Calu3 (cell line): ENCODE measurements at regions not wholly inside any gene's neighbourhood (a gene's known extent, or its start where the extent isn't known, plus 50 kb on each side); places are given as distances from the start of the nearest gene placed in this dataset.

ENCODE experiments used
- BruUV-seq: library from RNA; stranded (reverse); fragments of 400-500 nt; replicated peaks from 2 replicates; lab custom pipeline; 2021; lab: Mats Ljungman, UMichigan
- CTCF ChIA-PET: fragments of 300-600 bp; sonication (Branson Sonifier 250); formaldehyde crosslinking; loops from one replicate; lab custom pipeline; 2022; ENCODE audit warnings: antibody characterized with exemption; lab: Charles Lee
- DNase-seq: peaks from one replicate; pipeline ENCODE4 v3.0.0; 2022
- H3K27ac Mint-ChIP-seq: one replicate; pipeline ENCODE4 v1.8.0; 2022; ENCODE audit warnings: mixed read lengths; ENCODE audit not compliant: unreplicated experiment
- H3K27me3 Mint-ChIP-seq: one replicate; pipeline ENCODE4 v1.8.0; 2022; ENCODE audit warnings: mixed read lengths; ENCODE audit not compliant: unreplicated experiment
- H3K36me3 Mint-ChIP-seq: one replicate; pipeline ENCODE4 v1.8.0; 2022; ENCODE audit warnings: mild to moderate bottlenecking, moderate library complexity, mixed read lengths; ENCODE audit not compliant: insufficient read depth, unreplicated experiment
- H3K4me1 Mint-ChIP-seq: one replicate; pipeline ENCODE4 v1.8.0; 2022; ENCODE audit warnings: mild to moderate bottlenecking, low read depth, mixed read lengths; ENCODE audit not compliant: unreplicated experiment
- H3K4me3 Mint-ChIP-seq: one replicate; pipeline ENCODE4 v1.8.0; 2022; ENCODE audit warnings: mild to moderate bottlenecking, low read depth, moderate library complexity, mixed read lengths; ENCODE audit not compliant: unreplicated experiment
- H3K9me3 Mint-ChIP-seq: one replicate; pipeline ENCODE4 v1.8.0; 2022; ENCODE audit warnings: low read depth, mixed read lengths; ENCODE audit not compliant: unreplicated experiment
- CTCF ChIP-seq: fragments of 200-600 bp; IDR thresholded peaks from one replicate; pipeline ENCODE4 v1.8.0; 2022; ENCODE audit warnings: antibody characterized with exemption; ENCODE audit not compliant: unreplicated experiment
- intact Hi-C: fragments of 100-400 bp; cut with micrococcal nuclease; formaldehyde crosslinking; loops from one replicate; pipeline ENCODE4 v1.10.0; 2022; ENCODE audit not compliant: unreplicated experiment

GRCh38 chr2:146818122-146818521 lies 1026.7 kb upstream of the ACVR2A start:
- no peak overlapping the region for H3K27ac Mint-ChIP-seq
- BruUV-seq, result no TSS peak
- CTCF ChIA-PET, result no interaction called here
- H3K4me1 Mint-ChIP-seq, result peaks cover 26% of the 10 kb centered on the region
- DNase-seq, result no peak
- no peaks in the 10 kb centered on the region for H3K36me3 Mint-ChIP-seq
- no peaks in the 10 kb centered on the region for H3K27me3 Mint-ChIP-seq
- no peak overlapping the region for H3K4me3 Mint-ChIP-seq
- H3K9me3 Mint-ChIP-seq, result no peaks in the 10 kb centered on the region
- intact Hi-C loops, result no loop called here
- no peak for TF ChIP-seq CTCF

- CTCF ChIA-PET, result no interaction called here
- Mint-ChIP-seq H3K27me3 (no peaks in the 10 kb centered on the region), H3K36me3 (no peaks in the 10 kb centered on the region), H3K4me3 (no peak overlapping the region), H3K4me1 (peaks cover 26% of the 10 kb centered on the region), H3K9me3 (no peaks in the 10 kb centered on the region), H3K27ac (no peak overlapping the region)
- BruUV-seq, result no TSS peak
- no peak for DNase-seq
- intact Hi-C loops, result no loop called here
- no peak for TF ChIP-seq CTCF
Observed at GRCh38 chr2:146817613-146818012, 1027.2 kb upstream of the ACVR2A start.

- Mint-ChIP-seq H3K36me3 (no peaks in the 10 kb centered on the region), H3K4me3 (no peak overlapping the region), H3K27me3 (no peaks in the 10 kb centered on the region), H3K27ac (no peak overlapping the region), H3K4me1 (peaks cover 26% of the 10 kb centered on the region), H3K9me3 (peaks cover 2% of the 10 kb centered on the region)
- no peak for TF ChIP-seq CTCF
- intact Hi-C loops, result no loop called here
- no peak for DNase-seq
- CTCF ChIA-PET, result interaction anchor here (0.7 kb wide), 1 partner anchor 596 kb away, joined by 3 read pairs; no protein-coding TSS in a partner anchor
- BruUV-seq, result no TSS peak
Observed at GRCh38 chr2:146814971-146815370, 1029.9 kb upstream of the ACVR2A start.

- Mint-ChIP-seq H3K4me3 (no peak overlapping the region), H3K4me1 (no peaks in the 10 kb centered on the region), H3K9me3 (peaks cover 4% of the 10 kb centered on the region), H3K27me3 (no peaks in the 10 kb centered on the region), H3K27ac (no peak overlapping the region), H3K36me3 (no peaks in the 10 kb centered on the region)
- CTCF ChIA-PET, result no interaction called here
- intact Hi-C loops, result no loop called here
- TF ChIP-seq CTCF, result no peak
- DNase-seq, result no peak
- no TSS peak for BruUV-seq
Observed at GRCh38 chr2:146807568-146808168, 1037.2 kb upstream of the ACVR2A start.
